SK-N-SH treated with all-trans-retinoic acid at 6 μM for 48 hours (cell line): ENCODE measurements at regions not wholly inside any gene's neighbourhood (a gene's known extent, or its start where the extent isn't known, plus 50 kb on each side); places are given as distances from the start of the nearest gene placed in this dataset.

ENCODE experiments used
- ARNTL ChIP-seq: fragments of 450-650 bp; formaldehyde crosslinking; IDR thresholded peaks from 2 replicates; pipeline ENCODE4 v1.5.0; 2020; ENCODE audit warnings: low read depth, mild to moderate bottlenecking, moderate library complexity, borderline replicate concordance
- OSR1 ChIP-seq: fragments of 250-450 bp; sonication (Bioruptor Pico); IDR thresholded peaks from 2 replicates; pipeline ENCODE4 v1.8.0; 2022; ENCODE audit warnings: moderate library complexity, mild to moderate bottlenecking, inconsistent platforms
- RARB ChIP-seq: fragments of 250-450 bp; sonication (Bioruptor Pico); IDR thresholded peaks from 2 replicates; pipeline ENCODE4 v1.8.0; 2021; ENCODE audit warnings: mild to moderate bottlenecking, moderate library complexity
- SNAI2 ChIP-seq: fragments of 250-450 bp; sonication (Bioruptor Pico); IDR thresholded peaks from 2 replicates; pipeline ENCODE4 v1.5.0; 2020; ENCODE audit warnings: mild to moderate bottlenecking, moderate library complexity
- TOX ChIP-seq: fragments of 250-450 bp; sonication (Bioruptor Pico); IDR thresholded peaks from 2 replicates; pipeline ENCODE4 v1.8.0; 2021; ENCODE audit warnings: mild to moderate bottlenecking, moderate library complexity, borderline replicate concordance
- ZC3H10 ChIP-seq: fragments of 250-450 bp; sonication (Bioruptor Pico); IDR thresholded peaks from 2 replicates; pipeline ENCODE4 v1.5.1; 2021; ENCODE audit warnings: mild to moderate bottlenecking, moderate library complexity
- ZFP3 ChIP-seq: fragments of 250-450 bp; sonication (Bioruptor Pico); IDR thresholded peaks from 2 replicates; pipeline ENCODE4 v1.5.0; 2020; ENCODE audit warnings: mild to moderate bottlenecking, moderate library complexity
- ZFP30 ChIP-seq: fragments of 450-650 bp; formaldehyde crosslinking; IDR thresholded peaks from 2 replicates; pipeline ENCODE4 v1.5.0; 2022; ENCODE audit warnings: mild to moderate bottlenecking, moderate library complexity
- ZNF70 ChIP-seq: fragments of 450-650 bp; formaldehyde crosslinking; IDR thresholded peaks from 2 replicates; pipeline ENCODE4 v1.5.0; 2020; ENCODE audit warnings: mild to moderate bottlenecking, moderate library complexity
- ZNF8 ChIP-seq: fragments of 450-650 bp; formaldehyde crosslinking; IDR thresholded peaks from 2 replicates; pipeline ENCODE4 v1.5.0; 2020; ENCODE audit warnings: mild to moderate bottlenecking, moderate library complexity
- TF ChIP-seq, protein P1 (sequence below): fragments of 250-450 bp; sonication (Bioruptor Pico); IDR thresholded peaks from 2 replicates; pipeline ENCODE4 v1.8.0; 2020; ENCODE audit warnings: mild to moderate bottlenecking, moderate library complexity, borderline replicate concordance
- TF ChIP-seq, protein P2 (sequence below): fragments of 250-450 bp; sonication (Bioruptor Pico); IDR thresholded peaks from 2 replicates; pipeline ENCODE4 v1.5.1; 2020; ENCODE audit warnings: low read depth, mild to moderate bottlenecking, moderate library complexity
- TF ChIP-seq, protein P3 (sequence below): fragments of 250-450 bp; sonication (Bioruptor Pico); IDR thresholded peaks from 2 replicates; pipeline ENCODE4 v1.5.0; 2020; ENCODE audit warnings: mild to moderate bottlenecking, moderate library complexity
- TF ChIP-seq, protein P4 (sequence below): fragments of 250-450 bp; sonication (Bioruptor Pico); IDR thresholded peaks from 2 replicates; pipeline ENCODE4 v1.8.0; 2021; ENCODE audit warnings: low read depth, mild to moderate bottlenecking, moderate library complexity, borderline replicate concordance

DNA sequence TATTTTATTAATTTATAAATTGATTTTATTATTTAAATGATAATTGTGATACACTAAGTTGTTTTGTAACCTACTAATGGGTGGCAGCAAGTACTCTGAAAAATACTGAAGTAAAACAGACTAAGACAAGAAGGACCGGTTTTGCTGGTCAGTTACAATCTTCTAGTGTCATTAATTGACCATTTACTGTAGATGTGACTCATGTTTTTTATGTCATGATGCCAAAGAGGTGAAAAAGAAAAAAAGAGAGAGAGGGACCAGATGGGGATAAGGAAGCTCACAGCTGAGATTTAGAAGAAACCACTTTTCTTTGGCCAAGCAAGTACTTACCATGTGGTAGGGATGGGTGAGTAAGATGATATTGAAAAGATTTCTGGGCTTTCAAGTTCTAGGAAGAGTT, 955.8 kb upstream of the LRRTM1 start:
- TF ChIP-seq ZC3H10 = no peak
- TF ChIP-seq, protein P1, sequence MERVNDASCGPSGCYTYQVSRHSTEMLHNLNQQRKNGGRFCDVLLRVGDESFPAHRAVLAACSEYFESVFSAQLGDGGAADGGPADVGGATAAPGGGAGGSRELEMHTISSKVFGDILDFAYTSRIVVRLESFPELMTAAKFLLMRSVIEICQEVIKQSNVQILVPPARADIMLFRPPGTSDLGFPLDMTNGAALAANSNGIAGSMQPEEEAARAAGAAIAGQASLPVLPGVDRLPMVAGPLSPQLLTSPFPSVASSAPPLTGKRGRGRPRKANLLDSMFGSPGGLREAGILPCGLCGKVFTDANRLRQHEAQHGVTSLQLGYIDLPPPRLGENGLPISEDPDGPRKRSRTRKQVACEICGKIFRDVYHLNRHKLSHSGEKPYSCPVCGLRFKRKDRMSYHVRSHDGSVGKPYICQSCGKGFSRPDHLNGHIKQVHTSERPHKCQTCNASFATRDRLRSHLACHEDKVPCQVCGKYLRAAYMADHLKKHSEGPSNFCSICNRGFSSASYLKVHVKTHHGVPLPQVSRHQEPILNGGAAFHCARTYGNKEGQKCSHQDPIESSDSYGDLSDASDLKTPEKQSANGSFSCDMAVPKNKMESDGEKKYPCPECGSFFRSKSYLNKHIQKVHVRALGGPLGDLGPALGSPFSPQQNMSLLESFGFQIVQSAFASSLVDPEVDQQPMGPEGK (CRISPR knock-in tag) = no peak
- TF ChIP-seq ZNF8 = no peak
- no peak for TF ChIP-seq RARB
- TF ChIP-seq, protein P2, sequence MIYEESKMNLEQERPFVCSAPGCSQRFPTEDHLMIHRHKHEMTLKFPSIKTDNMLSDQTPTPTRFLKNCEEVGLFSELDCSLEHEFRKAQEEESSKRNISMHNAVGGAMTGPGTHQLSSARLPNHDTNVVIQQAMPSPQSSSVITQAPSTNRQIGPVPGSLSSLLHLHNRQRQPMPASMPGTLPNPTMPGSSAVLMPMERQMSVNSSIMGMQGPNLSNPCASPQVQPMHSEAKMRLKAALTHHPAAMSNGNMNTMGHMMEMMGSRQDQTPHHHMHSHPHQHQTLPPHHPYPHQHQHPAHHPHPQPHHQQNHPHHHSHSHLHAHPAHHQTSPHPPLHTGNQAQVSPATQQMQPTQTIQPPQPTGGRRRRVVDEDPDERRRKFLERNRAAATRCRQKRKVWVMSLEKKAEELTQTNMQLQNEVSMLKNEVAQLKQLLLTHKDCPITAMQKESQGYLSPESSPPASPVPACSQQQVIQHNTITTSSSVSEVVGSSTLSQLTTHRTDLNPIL (CRISPR knock-in tag) = no peak
- TF ChIP-seq ZFP3 = no peak
- no peak for TF ChIP-seq ARNTL (CRISPR knock-in tag)
- no peak for TF ChIP-seq OSR1 (CRISPR knock-in tag)
- no peak for TF ChIP-seq ZFP30 (CRISPR knock-in tag)
- TF ChIP-seq ZNF70 = no peak
- TF ChIP-seq, protein P3, sequence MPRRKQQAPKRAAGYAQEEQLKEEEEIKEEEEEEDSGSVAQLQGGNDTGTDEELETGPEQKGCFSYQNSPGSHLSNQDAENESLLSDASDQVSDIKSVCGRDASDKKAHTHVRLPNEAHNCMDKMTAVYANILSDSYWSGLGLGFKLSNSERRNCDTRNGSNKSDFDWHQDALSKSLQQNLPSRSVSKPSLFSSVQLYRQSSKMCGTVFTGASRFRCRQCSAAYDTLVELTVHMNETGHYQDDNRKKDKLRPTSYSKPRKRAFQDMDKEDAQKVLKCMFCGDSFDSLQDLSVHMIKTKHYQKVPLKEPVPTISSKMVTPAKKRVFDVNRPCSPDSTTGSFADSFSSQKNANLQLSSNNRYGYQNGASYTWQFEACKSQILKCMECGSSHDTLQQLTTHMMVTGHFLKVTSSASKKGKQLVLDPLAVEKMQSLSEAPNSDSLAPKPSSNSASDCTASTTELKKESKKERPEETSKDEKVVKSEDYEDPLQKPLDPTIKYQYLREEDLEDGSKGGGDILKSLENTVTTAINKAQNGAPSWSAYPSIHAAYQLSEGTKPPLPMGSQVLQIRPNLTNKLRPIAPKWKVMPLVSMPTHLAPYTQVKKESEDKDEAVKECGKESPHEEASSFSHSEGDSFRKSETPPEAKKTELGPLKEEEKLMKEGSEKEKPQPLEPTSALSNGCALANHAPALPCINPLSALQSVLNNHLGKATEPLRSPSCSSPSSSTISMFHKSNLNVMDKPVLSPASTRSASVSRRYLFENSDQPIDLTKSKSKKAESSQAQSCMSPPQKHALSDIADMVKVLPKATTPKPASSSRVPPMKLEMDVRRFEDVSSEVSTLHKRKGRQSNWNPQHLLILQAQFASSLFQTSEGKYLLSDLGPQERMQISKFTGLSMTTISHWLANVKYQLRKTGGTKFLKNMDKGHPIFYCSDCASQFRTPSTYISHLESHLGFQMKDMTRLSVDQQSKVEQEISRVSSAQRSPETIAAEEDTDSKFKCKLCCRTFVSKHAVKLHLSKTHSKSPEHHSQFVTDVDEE (CRISPR knock-in tag) = no peak
- TF ChIP-seq, protein P4, sequence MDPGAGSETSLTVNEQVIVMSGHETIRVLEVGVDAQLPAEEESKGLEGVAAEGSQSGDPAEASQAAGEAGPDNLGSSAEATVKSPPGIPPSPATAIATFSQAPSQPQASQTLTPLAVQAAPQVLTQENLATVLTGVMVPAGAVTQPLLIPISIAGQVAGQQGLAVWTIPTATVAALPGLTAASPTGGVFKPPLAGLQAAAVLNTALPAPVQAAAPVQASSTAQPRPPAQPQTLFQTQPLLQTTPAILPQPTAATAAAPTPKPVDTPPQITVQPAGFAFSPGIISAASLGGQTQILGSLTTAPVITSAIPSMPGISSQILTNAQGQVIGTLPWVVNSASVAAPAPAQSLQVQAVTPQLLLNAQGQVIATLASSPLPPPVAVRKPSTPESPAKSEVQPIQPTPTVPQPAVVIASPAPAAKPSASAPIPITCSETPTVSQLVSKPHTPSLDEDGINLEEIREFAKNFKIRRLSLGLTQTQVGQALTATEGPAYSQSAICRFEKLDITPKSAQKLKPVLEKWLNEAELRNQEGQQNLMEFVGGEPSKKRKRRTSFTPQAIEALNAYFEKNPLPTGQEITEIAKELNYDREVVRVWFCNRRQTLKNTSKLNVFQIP (CRISPR knock-in tag) = no peak
- TF ChIP-seq SNAI2 (CRISPR knock-in tag) = no peak
- TF ChIP-seq TOX (CRISPR knock-in tag) = no peak
